Vagina (tissue), 2 donors: ENCODE measurements at regions not wholly inside any gene's neighbourhood (a gene's known extent, or its start where the extent isn't known, plus 50 kb on each side); places are given as distances from the start of the nearest gene placed in this dataset.

ENCODE experiments used
- CTCF ChIP-seq, 3 experiments: fragments of 450-650 bp in 2 of 3; fragments of 200-600 bp in 1 of 3; sonication (generic) in 1 of 3; IDR thresholded peaks; one replicate each; pipeline ENCODE4 v1.5.1; 2017 to 2019; ENCODE audit warnings: antibody characterized with exemption in 3 of 3, mild to moderate bottlenecking in 2 of 3, moderate library complexity in 2 of 3
- POLR2A ChIP-seq, 2 donors: fragments of 450-650 bp; IDR thresholded peaks; one replicate each; pipeline ENCODE4 v1.6.1; 2017; ENCODE audit warnings: antibody characterized with exemption in 2 of 2, mild to moderate bottlenecking in 2 of 2, moderate library complexity in 2 of 2
- POLR2AphosphoS5 ChIP-seq, 2 donors: sonication (generic); formaldehyde crosslinking; IDR thresholded peaks; one replicate each; pipeline ENCODE4 v1.9.0; 2017; ENCODE audit warnings: antibody characterized with exemption in 2 of 2, mild to moderate bottlenecking in 2 of 2, low read depth in 1 of 2; ENCODE audit not compliant: insufficient read depth in 1 of 2

GRCh38 chr16:52634104-52634503, 87.2 kb upstream of the TOX3 start:
- TF ChIP-seq CTCF (IDR thresholded peaks at IDR 0.05): no peak
- TF ChIP-seq POLR2A (IDR thresholded peaks at IDR 0.05): no peak
- TF ChIP-seq POLR2AphosphoS5 (IDR thresholded peaks at IDR 0.05; ENCODE audit: insufficient read depth in 1 of 2, low read depth in 1 of 2): no peak
